ENCODE measurements at regions not wholly inside any gene's neighbourhood (a gene's known extent, or its start where the extent isn't known, plus 50 kb on each side); places are given as distances from the start of the nearest gene placed in this dataset.
A peak's percentile ranks its signal among the peaks of the same experiment; 100 is the strongest.

DNA sequence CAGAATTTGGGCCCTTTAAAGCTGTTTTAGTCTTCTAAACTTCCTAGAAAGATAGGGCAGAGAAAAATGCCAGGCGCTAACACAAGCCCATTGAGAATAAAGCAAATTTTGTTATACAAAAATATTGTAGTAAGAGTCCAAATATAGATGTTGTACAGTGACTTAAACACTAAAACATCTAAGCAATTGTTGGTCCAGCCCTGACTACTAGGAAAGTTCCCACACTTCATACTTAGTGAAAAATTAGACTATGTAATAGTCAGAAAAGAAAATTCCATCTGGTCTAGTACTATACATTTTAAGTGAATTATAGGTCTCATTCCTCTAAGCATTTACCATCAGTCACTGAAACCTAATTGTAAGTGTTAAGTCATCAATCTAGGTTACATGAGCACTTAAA lies 1518.3 kb upstream of the SLC10A2 start:
- no peak for DNase-seq (ENCODE audit: low read depth)
- no peak overlapping the region for H3K4me3 ChIP-seq (ENCODE audit: low read depth, low read length)
- no peak for TF ChIP-seq POLR2A (IDR thresholded peaks at IDR 0.05; ENCODE audit: extremely low read depth, insufficient read length)
- TF ChIP-seq MAX (IDR thresholded peaks at IDR 0.05; ENCODE audit: low read depth, low read length): no peak
- no peak for TF ChIP-seq MYC (IDR thresholded peaks at IDR 0.05; ENCODE audit: low read depth, low read length)
- TF ChIP-seq, protein P1, sequence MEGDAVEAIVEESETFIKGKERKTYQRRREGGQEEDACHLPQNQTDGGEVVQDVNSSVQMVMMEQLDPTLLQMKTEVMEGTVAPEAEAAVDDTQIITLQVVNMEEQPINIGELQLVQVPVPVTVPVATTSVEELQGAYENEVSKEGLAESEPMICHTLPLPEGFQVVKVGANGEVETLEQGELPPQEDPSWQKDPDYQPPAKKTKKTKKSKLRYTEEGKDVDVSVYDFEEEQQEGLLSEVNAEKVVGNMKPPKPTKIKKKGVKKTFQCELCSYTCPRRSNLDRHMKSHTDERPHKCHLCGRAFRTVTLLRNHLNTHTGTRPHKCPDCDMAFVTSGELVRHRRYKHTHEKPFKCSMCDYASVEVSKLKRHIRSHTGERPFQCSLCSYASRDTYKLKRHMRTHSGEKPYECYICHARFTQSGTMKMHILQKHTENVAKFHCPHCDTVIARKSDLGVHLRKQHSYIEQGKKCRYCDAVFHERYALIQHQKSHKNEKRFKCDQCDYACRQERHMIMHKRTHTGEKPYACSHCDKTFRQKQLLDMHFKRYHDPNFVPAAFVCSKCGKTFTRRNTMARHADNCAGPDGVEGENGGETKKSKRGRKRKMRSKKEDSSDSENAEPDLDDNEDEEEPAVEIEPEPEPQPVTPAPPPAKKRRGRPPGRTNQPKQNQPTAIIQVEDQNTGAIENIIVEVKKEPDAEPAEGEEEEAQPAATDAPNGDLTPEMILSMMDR (IDR thresholded peaks at IDR 0.05; ENCODE audit: low read depth, low read length): no peak

DNA sequence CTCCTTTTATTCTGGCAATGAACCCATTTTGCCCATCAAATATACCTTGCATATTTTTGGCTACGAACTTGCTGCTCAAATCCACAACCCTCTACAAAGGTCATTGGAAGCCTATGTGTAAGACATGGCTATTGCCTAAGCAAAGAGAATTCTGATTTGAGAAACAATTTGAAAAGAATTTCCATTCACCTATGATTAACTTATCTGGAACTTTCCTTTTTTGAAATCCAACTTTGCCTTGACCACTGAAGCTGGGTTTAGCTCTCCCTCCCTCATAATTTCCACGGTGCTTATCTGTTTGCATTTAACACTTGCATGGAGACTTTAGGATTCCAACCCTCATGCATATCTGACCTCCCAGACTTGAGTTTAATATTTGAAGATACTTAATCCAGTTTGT lies 1514.7 kb upstream of the SLC10A2 start:
- H3K4me3 ChIP-seq (ENCODE audit: low read depth, low read length): no peak overlapping the region
- TF ChIP-seq, protein P1 (IDR thresholded peaks at IDR 0.05; ENCODE audit: low read depth, low read length): no peak
- no peak for TF ChIP-seq MYC (IDR thresholded peaks at IDR 0.05; ENCODE audit: low read depth, low read length)
- TF ChIP-seq POLR2A (IDR thresholded peaks at IDR 0.05; ENCODE audit: extremely low read depth, insufficient read length): no peak
- no peak for TF ChIP-seq MAX (IDR thresholded peaks at IDR 0.05; ENCODE audit: low read depth, low read length)
- DNase-seq (ENCODE audit: low read depth): no peak

- H3K4me3 ChIP-seq (ENCODE audit: low read depth, low read length): no peak overlapping the region
- TF ChIP-seq, protein P1 (IDR thresholded peaks at IDR 0.05; ENCODE audit: low read depth, low read length): no peak
- TF ChIP-seq MAX (IDR thresholded peaks at IDR 0.05; ENCODE audit: low read depth, low read length) (no peak), POLR2A (IDR thresholded peaks at IDR 0.05; ENCODE audit: extremely low read depth, insufficient read length) (no peak), MYC (IDR thresholded peaks at IDR 0.05; ENCODE audit: low read depth, low read length) (no peak)
- DNase-seq (ENCODE audit: low read depth): no peak
These were observed 1511.0 kb upstream of the SLC10A2 start for GRCh38 chr13:104577071-104577815.

GRCh38 chr13:104571893-104572229 lies 1505.6 kb upstream of the SLC10A2 start:
- TF ChIP-seq POLR2A (IDR thresholded peaks at IDR 0.05; ENCODE audit: extremely low read depth, insufficient read length): no peak
- TF ChIP-seq, protein P1 (IDR thresholded peaks at IDR 0.05; ENCODE audit: low read depth, low read length): no peak
- TF ChIP-seq MAX (IDR thresholded peaks at IDR 0.05; ENCODE audit: low read depth, low read length): no peak
- no peak overlapping the region for H3K4me3 ChIP-seq (ENCODE audit: low read depth, low read length)
- no peak for DNase-seq (ENCODE audit: low read depth)

GRCh38 chr13:104571161-104571892 lies 1505.1 kb upstream of the SLC10A2 start:
- peak; percentile 42 for DNase-seq (ENCODE audit: low read depth)
- TF ChIP-seq, protein P1 (IDR thresholded peaks at IDR 0.05; ENCODE audit: low read depth, low read length): peak; percentile 56
- TF ChIP-seq MYC (IDR thresholded peaks at IDR 0.05; ENCODE audit: low read depth, low read length): no peak
- no peak overlapping the region for H3K4me3 ChIP-seq (ENCODE audit: low read depth, low read length)

All from NB4 (cell line).